ENCODE measurements at regions not wholly inside any gene's neighbourhood (a gene's known extent, or its start where the extent isn't known, plus 50 kb on each side); places are given as distances from the start of the nearest gene placed in this dataset.
"Not testable (repeated sequence)": the region's sequence is repeated elsewhere in the genome, so short reads cannot be mapped to it uniquely, and the experiment has no call there.

- not testable (repeated sequence) for H3K4me1 ChIP-seq (replicated peaks); H3K27ac ChIP-seq; DNase-seq (ENCODE audit: low read depth in 1 of 2, low spot score in 2 of 2); H3K4me3 ChIP-seq; H3K27me3 ChIP-seq (replicated peaks); H3K36me3 ChIP-seq
- peaks cover 19% of the 10 kb centered on the region for H3K9me3 ChIP-seq (replicated peaks)
These were observed 164.4 kb upstream of the AJAP1 start for GRCh38 chr1:4489992-4490391.

GRCh38 chr1:4494027-4494426 is 160.4 kb upstream of the AJAP1 start:
- peaks cover 15% of the 10 kb centered on the region for H3K9me3 ChIP-seq (replicated peaks)
- H3K27ac ChIP-seq = no peak overlapping the region
- no peak overlapping the region for H3K4me3 ChIP-seq
- H3K4me1 ChIP-seq (replicated peaks) = no peaks in the 10 kb centered on the region
- H3K27me3 ChIP-seq (replicated peaks) = no peaks in the 10 kb centered on the region
- no peak for DNase-seq (ENCODE audit: low read depth in 1 of 2, low spot score in 2 of 2)
- no peaks in the 10 kb centered on the region for H3K36me3 ChIP-seq

DNA sequence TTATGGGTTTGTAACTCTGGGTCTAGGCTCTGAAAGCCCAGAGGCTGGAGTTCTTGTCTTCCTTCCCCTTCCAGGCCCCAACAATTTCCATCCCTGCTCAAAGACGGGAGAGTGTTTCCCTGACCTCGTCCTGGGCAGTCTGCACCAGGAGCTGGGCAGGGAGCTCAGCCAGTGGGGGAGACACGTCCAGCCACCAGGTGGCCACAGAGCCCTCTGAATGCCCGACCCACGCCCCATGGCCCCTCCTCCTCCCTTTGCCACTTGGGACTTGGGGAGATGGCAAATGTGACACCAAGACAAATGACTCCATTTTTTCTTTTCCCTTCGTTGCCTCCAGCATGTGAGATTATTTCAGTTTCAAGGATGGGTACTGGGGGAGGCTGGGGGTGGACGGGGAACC is 159.9 kb upstream of the AJAP1 start:
- no peak for DNase-seq (ENCODE audit: low read depth in 1 of 2, low spot score in 2 of 2)
- Histone ChIP-seq H3K4me1 (replicated peaks) (no peaks in the 10 kb centered on the region), H3K9me3 (replicated peaks) (peaks cover 15% of the 10 kb centered on the region), H3K27ac (no peak overlapping the region), H3K4me3 (no peak overlapping the region), H3K27me3 (replicated peaks) (no peaks in the 10 kb centered on the region), H3K36me3 (no peaks in the 10 kb centered on the region)

DNA sequence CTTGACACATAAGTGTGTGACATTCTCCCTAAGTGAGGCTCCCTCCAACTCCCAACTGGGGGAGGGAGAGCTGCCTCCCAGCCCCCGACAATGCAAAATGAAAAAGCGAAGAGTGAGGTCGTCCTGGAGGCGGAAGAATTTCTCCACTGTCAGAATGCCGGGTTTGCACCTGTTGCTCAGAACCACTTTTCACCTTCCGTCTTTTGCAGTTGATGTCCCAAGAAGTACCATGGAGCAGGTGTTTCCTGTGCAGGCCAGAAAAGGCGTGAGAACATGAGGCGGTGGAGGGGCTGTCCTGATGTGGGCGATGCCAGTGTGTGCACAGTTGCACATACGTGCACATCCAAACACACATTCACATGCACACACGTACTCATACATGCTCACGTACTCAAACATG is 158.6 kb upstream of the AJAP1 start:
- Histone ChIP-seq H3K4me1 (replicated peaks) (no peaks in the 10 kb centered on the region), H3K36me3 (no peaks in the 10 kb centered on the region), H3K4me3 (no peak overlapping the region), H3K27me3 (replicated peaks) (no peaks in the 10 kb centered on the region), H3K27ac (no peak overlapping the region), H3K9me3 (replicated peaks) (peaks cover 15% of the 10 kb centered on the region)
- DNase-seq (ENCODE audit: low read depth in 1 of 2, low spot score in 2 of 2) = no peak

DNA sequence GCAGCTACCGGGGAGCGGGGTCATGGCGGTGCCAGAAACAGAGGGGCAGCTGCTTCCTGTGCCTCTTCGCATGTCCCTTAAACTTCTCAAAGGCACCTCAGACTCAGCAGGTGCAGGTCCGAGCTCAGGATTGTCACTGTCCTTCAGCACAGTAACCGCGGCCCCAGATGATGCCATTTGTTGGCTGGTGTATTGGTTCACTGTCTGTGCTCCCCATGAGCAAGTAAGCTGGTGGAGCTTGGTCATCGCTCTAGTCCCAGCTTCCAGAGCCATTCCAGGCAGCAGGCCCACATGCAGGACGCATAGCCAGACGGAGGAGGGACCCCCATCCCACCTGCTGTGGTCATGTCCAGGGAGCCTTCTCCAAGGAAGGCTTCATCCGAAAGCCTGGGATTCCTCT is 154.0 kb upstream of the AJAP1 start:
- DNase-seq (ENCODE audit: low read depth in 1 of 2, low spot score in 2 of 2) = no peak
- Histone ChIP-seq H3K9me3 (replicated peaks) (peaks cover 13% of the 10 kb centered on the region), H3K27me3 (replicated peaks) (no peaks in the 10 kb centered on the region), H3K36me3 (no peaks in the 10 kb centered on the region), H3K4me1 (replicated peaks) (no peaks in the 10 kb centered on the region), H3K4me3 (no peak overlapping the region), H3K27ac (no peak overlapping the region)

DNA sequence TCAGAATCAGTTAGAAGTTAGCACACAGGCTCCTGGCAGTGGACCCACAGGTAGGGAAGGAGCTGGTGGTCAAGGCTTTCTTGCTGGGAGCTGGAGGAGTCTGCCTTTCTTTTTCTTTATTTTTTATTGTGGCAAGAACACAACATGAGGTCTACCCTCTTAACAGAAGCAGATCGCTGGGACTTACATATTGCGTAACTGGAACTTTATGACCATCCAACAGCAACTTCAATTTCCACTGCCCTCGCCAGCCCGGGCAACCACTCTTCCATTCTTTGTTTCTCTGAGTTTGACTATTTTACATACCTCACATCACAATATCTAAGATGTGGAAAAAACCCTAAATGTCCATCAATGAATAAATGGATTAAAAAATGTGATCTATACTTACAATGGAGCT is 147.8 kb upstream of the AJAP1 start:
- no peaks in the 10 kb centered on the region for H3K4me1 ChIP-seq (replicated peaks)
- no peaks in the 10 kb centered on the region for H3K36me3 ChIP-seq
- no peak overlapping the region for H3K4me3 ChIP-seq
- H3K27me3 ChIP-seq (replicated peaks) = no peaks in the 10 kb centered on the region
- H3K9me3 ChIP-seq (replicated peaks) = no peaks in the 10 kb centered on the region; the same call in none of the 2 replicates
- no peak for DNase-seq (ENCODE audit: low read depth in 1 of 2, low spot score in 2 of 2)
- H3K27ac ChIP-seq = no peak overlapping the region

GRCh38 chr1:4509206-4509605 is 145.2 kb upstream of the AJAP1 start:
- DNase-seq (ENCODE audit: low read depth in 1 of 2, low spot score in 2 of 2) = no peak
- H3K27me3 ChIP-seq (replicated peaks) = no peaks in the 10 kb centered on the region
- peaks cover 3% of the 10 kb centered on the region for H3K9me3 ChIP-seq (replicated peaks)
- H3K4me1 ChIP-seq (replicated peaks) = no peaks in the 10 kb centered on the region
- H3K4me3 ChIP-seq = no peak overlapping the region
- H3K27ac ChIP-seq = no peak overlapping the region
- no peaks in the 10 kb centered on the region for H3K36me3 ChIP-seq

DNA sequence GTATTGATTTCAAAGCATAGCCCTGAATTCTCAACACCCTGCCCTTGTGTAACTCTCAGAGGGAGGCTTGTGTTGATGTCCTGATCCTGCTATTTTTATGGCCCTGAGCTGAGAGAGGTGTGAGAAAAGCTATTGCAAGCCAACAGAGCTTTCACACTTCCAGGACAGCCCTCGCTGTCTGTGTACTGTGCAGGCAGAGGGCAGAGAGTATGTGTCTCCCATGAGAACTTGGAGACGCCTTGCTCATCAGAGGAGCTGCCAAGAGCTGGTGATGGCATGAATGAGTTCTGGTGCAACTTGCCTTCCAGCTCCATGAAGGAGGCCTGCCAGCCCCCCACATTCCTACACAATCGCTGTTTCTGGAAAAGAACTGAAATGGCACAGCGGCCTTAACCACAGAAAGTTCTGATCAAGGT is 144.1 kb upstream of the AJAP1 start:
- no peak for DNase-seq (ENCODE audit: low read depth in 1 of 2, low spot score in 2 of 2)
- Histone ChIP-seq H3K4me1 (replicated peaks) (no peaks in the 10 kb centered on the region), H3K9me3 (replicated peaks) (peaks cover 3% of the 10 kb centered on the region), H3K4me3 (no peak overlapping the region), H3K27me3 (replicated peaks) (no peaks in the 10 kb centered on the region), H3K27ac (no peak overlapping the region), H3K36me3 (no peaks in the 10 kb centered on the region)

GRCh38 chr1:4511374-4511773 is 143.0 kb upstream of the AJAP1 start:
- H3K27me3 ChIP-seq (replicated peaks) = no peaks in the 10 kb centered on the region
- H3K4me1 ChIP-seq (replicated peaks) = no peaks in the 10 kb centered on the region
- no peak overlapping the region for H3K27ac ChIP-seq
- DNase-seq (ENCODE audit: low read depth in 1 of 2, low spot score in 2 of 2) = no peak
- H3K9me3 ChIP-seq (replicated peaks) = peaks cover 7% of the 10 kb centered on the region
- no peaks in the 10 kb centered on the region for H3K36me3 ChIP-seq
- H3K4me3 ChIP-seq = no peak overlapping the region

DNA sequence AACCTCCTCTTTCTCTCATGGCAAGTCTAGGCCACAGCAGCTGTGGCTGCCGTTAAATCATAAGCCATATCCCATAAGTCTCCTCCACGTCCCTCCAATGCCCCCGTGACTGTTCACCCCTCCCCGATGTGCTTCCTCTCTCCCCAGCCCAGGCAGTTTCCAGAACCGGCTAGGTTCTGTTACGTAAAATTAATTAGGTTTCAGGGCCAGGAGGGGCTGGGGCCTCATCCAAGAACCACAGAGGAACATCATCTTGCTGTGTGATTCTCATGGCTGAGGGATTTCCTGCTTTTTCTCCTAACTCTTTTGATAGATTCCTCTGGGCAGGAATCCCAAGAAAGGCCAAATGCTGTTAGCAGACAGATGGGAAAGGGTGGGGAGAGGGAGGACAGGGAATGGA is 141.8 kb upstream of the AJAP1 start:
- Histone ChIP-seq H3K27ac (no peak overlapping the region), H3K36me3 (no peaks in the 10 kb centered on the region), H3K4me1 (replicated peaks) (no peaks in the 10 kb centered on the region), H3K9me3 (replicated peaks) (peaks cover 7% of the 10 kb centered on the region), H3K4me3 (no peak overlapping the region), H3K27me3 (replicated peaks) (no peaks in the 10 kb centered on the region)
- no peak for DNase-seq (ENCODE audit: low read depth in 1 of 2, low spot score in 2 of 2)

GRCh38 chr1:4513685-4514084 is 140.7 kb upstream of the AJAP1 start:
- Histone ChIP-seq H3K4me3 (no peak overlapping the region), H3K4me1 (replicated peaks) (no peaks in the 10 kb centered on the region), H3K27ac (no peak overlapping the region), H3K36me3 (no peaks in the 10 kb centered on the region), H3K27me3 (replicated peaks) (no peaks in the 10 kb centered on the region), H3K9me3 (replicated peaks) (peaks cover 7% of the 10 kb centered on the region)
- no peak for DNase-seq (ENCODE audit: low read depth in 1 of 2, low spot score in 2 of 2)

DNA sequence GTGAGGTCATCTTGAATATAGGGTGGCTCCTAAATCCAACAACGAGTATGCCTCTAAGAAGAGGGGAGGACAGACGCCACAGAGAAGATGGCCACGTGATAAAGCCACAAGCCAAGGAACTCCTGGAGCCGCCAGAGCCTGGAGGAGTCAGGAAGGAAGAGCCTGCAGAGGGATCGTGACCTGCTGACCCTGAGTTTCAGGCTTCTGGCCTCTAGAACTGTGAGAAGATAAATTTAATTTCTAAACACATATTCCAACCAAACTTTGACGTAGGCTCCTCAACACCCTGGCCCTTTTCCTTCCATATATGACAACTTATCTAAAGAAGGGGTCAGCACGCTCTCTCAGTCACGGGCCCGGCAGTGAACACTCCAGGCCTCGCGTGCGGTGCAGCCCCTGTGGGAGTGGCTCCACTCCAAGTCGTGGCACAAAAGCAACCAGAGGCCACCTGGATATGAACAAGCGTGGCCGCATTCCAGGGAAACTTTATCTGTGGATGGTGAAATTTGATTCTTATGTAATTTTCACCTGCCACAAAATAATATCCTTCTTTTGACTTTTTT is 138.6 kb upstream of the AJAP1 start:
- H3K4me1 ChIP-seq (replicated peaks) = no peaks in the 10 kb centered on the region
- peaks cover 7% of the 10 kb centered on the region for H3K9me3 ChIP-seq (replicated peaks)
- no peaks in the 10 kb centered on the region for H3K36me3 ChIP-seq
- no peaks in the 10 kb centered on the region for H3K27me3 ChIP-seq (replicated peaks)
- no peak for DNase-seq (ENCODE audit: low read depth in 1 of 2, low spot score in 2 of 2)
- no peak overlapping the region for H3K27ac ChIP-seq
- H3K4me3 ChIP-seq = no peak overlapping the region

DNA sequence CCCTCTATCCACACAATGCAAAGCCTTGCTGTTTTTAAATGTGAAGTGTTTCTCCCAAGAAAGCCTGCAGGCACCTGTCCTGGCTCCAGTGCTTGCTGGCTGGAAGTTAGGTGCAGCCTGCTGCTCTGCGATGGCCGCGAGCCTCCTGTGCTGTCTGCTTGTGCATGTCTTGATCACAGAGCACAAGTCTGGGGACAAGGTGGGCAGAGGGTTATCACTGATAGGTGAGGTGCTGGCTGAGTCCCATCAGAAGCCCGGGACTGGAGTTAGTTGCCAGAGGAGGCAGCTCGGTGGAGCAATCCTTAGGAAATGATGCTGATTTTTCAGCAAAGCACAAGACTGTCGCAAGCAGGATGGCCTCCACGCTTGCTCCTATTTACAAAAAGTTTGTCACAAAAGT is 137.8 kb upstream of the AJAP1 start:
- peaks cover 7% of the 10 kb centered on the region for H3K9me3 ChIP-seq (replicated peaks)
- DNase-seq (ENCODE audit: low read depth in 1 of 2, low spot score in 2 of 2) = no peak
- H3K27me3 ChIP-seq (replicated peaks) = no peaks in the 10 kb centered on the region
- no peak overlapping the region for H3K4me3 ChIP-seq
- H3K4me1 ChIP-seq (replicated peaks) = no peaks in the 10 kb centered on the region
- no peak overlapping the region for H3K27ac ChIP-seq
- H3K36me3 ChIP-seq = no peaks in the 10 kb centered on the region

GRCh38 chr1:4517186-4517954 is 137.0 kb upstream of the AJAP1 start:
- H3K36me3 ChIP-seq = no peaks in the 10 kb centered on the region
- no peaks in the 10 kb centered on the region for H3K27me3 ChIP-seq (replicated peaks)
- H3K4me1 ChIP-seq (replicated peaks) = no peaks in the 10 kb centered on the region
- no peak for DNase-seq (ENCODE audit: low read depth in 1 of 2, low spot score in 2 of 2)
- H3K27ac ChIP-seq = no peak overlapping the region
- no peak overlapping the region for H3K4me3 ChIP-seq
- H3K9me3 ChIP-seq (replicated peaks) = peaks cover 4% of the 10 kb centered on the region

- DNase-seq (ENCODE audit: low read depth in 1 of 2, low spot score in 2 of 2) = no peak
- no peak overlapping the region for H3K4me3 ChIP-seq
- peaks cover 4% of the 10 kb centered on the region for H3K9me3 ChIP-seq (replicated peaks)
- no peaks in the 10 kb centered on the region for H3K27me3 ChIP-seq (replicated peaks)
- H3K27ac ChIP-seq = no peak overlapping the region
- no peaks in the 10 kb centered on the region for H3K4me1 ChIP-seq (replicated peaks)
- no peaks in the 10 kb centered on the region for H3K36me3 ChIP-seq
These were observed 135.8 kb upstream of the AJAP1 start for GRCh38 chr1:4518621-4519020.
